ENCODE measurements at regions not wholly inside any gene's neighbourhood (a gene's known extent, or its start where the extent isn't known, plus 50 kb on each side); places are given as distances from the start of the nearest gene placed in this dataset.
"Not testable (repeated sequence)": the region's sequence is repeated elsewhere in the genome, so short reads cannot be mapped to it uniquely, and the experiment has no call there.

DNA sequence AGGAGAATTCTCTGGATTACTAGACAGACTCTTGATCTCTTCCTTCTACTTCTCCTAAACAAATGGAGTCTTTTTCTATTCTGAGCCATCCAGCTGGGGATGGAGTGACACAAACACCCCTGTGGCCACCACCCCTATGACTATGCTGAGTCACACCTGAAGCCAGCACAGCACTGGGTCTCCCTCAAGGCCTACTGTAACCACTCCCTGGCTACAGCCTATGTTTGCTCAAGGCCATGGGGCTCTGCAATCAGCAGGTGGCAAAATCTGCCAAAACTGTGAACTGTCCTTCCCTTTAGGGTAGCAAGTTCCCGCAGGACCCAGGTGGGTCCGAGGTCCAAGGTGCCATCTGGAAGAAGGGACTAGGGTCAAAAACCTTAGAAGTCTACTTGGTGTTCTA lies 132.3 kb downstream of the TINAG start:
- no peak for DNase-seq

DNA sequence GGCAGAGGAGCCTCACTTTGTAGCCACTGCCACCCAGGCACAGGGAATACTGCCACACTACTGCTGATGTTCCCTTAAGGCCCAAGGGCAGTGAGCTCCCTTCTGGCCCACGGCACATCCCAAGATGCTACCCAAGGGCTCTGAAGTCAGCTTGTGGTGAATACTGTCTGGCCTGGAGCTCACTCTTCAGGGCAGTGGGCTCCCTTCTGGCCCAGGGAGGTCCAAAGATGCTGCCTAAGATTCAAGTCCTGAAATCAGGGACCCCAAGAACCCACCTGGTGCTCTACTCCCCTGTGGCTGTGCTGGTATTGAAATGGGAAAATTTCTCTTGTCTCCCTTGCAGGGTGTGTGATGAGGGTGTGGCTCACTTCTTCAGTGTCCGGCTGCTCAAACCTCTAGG lies 132.8 kb downstream of the TINAG start:
- DNase-seq: no peak

DNA sequence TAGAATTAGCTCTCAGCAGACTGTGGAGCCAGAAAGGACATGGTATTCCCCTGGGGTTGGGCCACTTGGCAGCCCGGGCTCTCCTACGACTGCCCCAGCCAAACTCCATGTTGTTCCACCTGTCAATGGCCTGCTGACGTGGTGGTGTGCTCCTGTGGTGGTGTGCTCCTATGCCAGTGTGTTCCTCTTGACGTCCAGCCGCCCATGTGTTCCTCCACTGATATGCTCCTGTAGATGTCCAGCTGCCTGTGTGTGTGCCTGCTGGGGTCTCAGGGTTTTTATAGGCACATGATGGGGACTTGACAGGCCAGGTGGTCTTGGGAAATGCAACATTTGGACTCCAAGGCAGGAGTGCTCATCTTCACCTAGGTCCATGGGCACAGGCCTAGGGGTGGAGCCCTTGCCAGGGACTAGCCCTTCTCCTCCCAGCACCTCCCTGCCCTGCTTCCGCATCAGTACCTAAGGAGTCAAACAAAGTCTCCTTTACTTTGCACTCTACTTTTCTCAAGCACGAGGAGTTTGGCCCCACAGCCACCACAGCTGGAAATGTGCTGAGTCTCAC lies 133.5 kb downstream of the TINAG start:
- no peak for DNase-seq

DNA sequence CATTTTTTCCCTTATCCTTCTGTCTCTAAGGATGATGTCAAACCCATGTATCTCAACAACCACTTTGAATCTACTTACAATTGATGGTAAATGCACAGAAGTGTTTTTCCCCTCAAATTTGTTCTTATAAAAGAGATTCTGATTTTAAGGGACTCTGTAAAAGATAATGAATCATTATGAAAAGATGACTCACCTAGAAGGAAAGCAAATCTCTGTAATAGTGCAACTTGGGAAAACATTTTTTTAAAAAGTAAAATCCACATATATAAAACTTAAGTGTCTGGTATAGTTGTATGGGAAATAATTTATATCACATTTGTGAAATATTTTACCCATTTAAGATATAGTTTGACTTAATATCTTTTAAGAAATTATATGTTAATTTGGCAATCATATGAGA lies 137.0 kb downstream of the TINAG start:
- DNase-seq: no peak

- no peak for DNase-seq
Measured at GRCh38 chr6:54448617-54449016, 140.4 kb downstream of the TINAG start.

DNA sequence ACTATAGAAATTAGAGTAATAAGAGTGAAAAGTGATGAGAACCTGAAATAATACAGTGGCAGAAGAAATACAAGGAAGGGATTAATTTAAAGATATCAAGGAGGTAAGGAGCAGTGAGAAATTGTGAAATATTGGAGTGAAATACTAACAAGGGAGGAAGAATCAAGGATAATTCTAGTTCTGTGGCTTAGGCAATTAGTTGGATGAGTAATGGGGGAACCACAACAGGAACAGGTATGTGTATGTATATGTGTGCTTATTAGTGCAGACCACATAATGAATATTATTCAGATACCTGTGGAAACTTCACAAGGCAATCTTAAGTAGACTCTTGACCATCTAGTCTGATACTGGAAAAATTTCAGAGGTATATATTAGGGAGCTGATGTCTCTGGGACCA lies 143.3 kb downstream of the TINAG start:
- DNase-seq: no peak

DNA sequence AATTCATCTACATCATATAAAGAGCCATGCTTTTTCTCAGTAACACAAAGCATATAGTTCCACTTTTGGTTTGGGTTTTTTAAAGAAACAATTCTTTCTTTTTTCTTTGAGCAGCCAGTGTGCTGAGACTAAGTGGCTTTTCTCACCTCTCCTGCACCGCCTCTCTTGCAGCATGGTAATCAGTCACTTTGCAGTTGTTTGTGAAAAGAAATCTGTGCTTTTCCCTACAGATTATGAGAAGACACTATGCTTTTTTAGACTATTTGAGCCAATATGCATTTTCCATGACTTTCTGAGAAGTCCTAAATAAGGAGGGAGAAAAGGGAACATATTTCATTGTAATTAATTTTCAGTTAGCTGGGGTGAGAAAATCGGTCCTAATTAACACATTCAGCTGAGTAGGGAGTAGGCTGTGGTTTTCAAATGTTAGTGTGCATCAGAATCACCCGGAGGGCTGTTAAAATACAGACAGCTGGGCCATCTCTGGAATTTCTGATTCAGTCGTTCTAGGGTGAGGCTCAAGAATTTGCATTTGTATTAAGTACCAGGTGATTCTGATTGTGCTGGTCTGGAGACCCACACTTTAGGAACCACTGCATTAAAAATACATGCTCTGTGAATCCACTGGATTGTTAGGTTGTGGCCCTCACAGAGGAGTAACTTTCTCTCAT lies 155.2 kb downstream of the TINAG start:
- no peak for DNase-seq

- no peak for DNase-seq
Measured at GRCh38 chr6:54465649-54466300, 157.5 kb downstream of the TINAG start.

DNA sequence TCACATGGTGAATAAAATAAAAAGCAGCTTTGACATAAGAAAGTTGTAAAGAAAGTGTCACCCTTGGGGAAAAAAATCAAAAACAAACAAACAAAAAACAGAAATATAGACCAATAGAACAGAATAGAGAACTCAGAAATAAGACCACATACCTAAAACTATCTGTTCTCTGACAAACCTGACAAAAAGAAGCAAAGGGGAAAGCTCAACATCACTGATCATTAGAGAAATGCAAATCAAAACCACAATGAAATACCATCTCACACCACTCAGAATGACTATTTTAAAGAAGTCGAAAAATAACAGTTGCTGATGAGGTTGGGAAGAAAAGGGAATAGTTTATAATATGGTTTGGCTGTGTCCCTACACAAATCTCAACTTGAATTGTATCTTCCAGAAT lies 159.1 kb downstream of the TINAG start:
- no peak for DNase-seq

GRCh38 chr6:54473328-54473727 lies 165.1 kb downstream of the TINAG start:
- DNase-seq: no peak

DNA sequence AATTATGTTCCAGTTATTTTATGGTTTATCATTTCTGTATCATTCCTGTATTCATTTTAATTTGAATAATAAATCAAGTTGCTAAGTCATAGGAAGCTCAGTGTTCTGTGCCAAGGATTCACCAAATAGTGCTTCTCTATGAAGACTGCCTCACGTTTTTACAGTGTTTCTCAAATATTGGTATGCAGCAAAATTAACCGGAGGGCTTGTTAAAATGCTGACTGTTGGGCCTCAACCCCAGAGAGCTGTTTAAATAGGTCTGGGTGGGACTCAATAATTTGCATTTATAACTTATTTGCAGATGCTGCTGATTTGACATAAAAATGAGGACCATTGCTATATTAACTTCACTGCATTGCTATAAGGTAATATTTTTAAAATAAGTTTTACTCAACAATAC lies 166.7 kb downstream of the TINAG start:
- DNase-seq: no peak

- DNase-seq: no peak
Measured at GRCh38 chr6:54481091-54481490, 172.8 kb downstream of the TINAG start.

DNA sequence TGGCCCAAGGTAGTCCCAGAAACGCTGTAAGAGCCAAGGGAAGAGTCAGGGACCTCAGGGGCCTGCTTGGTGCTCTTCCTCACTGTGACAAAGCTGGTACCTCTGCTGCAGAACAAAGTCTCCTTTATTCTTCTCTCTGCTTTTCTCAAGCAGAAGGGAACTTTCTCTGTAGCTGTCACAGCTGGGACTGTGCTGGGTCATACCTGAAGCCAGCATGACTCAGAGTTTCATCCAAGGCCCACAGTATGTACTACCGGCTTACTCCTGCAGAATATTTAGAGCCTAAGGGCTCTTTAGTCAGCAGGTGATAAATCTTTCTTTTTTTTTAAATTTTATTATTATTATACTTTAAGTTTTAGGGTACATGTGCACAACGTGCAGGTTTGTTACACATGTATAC lies 183.2 kb downstream of the TINAG start:
- DNase-seq: no peak

- DNase-seq: no peak
Measured at GRCh38 chr6:54493138-54493537, 184.9 kb downstream of the TINAG start.

GRCh38 chr6:54503144-54503543 lies 194.9 kb downstream of the TINAG start:
- no peak for DNase-seq

DNA sequence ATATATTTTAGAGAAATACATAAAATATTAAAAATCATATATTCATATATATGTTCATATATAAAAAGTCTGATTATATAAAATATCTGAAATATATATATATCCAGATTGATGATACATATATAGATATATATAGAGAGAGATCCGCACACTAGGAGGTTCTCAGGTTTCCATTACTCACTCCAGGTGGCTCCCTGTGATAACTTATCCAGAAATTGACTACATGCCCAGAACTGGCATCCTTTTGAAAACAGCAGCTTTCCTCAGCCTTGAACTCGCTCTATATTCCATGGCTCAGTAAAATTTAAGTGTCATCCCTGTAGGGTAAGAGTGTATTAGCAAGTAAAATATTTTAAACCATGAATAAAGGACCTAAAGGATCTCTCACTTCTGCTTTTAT lies 206.8 kb downstream of the TINAG start:
- no peak for DNase-seq

DNA sequence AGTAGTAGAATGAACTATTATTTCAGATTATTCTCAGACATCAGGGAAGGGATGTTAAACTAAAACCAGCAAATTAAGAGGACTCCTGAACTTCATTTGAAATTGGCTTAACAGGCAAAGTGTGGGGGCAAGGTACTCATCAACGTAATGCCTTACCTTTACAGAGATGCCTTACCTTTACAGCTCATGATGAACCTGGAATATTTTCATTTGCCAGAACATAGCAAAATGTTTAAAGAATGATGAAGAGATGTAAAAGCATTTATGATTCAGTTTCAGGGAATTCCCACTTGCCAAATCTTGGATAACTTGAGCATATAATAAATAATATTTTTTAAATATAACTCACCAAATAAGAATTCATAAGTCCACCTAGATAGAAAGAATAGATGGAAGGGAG lies 207.5 kb downstream of the TINAG start:
- DNase-seq: no peak

DNA sequence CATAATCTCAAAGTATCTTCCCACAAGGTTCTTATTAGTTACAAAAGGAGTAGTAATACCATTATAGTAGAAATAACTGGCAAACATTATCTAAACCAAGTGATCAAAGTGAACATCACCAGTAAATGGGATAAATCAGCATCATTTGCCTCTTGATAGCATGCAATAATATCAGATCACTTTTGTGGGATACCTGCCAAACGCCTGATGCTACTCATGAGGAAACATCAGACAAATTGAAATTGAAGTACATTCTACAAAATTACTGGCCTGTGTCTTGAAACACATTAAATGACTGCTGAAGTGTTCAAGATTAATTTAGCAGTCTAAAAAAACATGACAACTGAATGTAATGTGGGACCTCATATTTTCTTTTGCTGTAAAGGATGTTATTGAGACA lies 208.1 kb downstream of the TINAG start:
- DNase-seq: no peak

GRCh38 chr6:54519161-54519560 lies 210.9 kb downstream of the TINAG start:
- DNase-seq: no peak

GRCh38 chr6:54525731-54526130 lies 217.5 kb downstream of the TINAG start:
- peak; percentile 22 for DNase-seq

DNA sequence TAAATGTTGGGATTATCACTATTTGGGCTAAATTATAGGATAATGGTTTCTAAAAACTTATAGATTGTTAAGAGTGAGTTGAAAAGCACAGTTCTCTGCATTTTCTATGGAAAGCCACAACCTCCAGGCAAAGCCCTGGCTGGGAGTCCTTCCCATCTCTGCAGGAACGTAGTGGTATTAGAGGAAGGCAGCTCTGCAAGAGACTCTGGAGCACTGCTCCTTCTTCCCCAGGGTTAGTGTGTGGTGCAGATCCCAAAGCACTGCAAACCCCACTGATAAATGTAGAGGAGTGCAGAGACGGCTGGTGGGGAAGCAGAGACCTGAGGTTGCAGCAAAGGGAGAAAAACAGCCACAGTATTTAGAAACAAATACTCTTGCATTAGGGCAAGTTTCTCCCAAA lies 225.3 kb downstream of the TINAG start:
- DNase-seq: no peak

- DNase-seq: no peak
Measured at GRCh38 chr6:54535568-54535967, 227.3 kb downstream of the TINAG start.

GRCh38 chr6:54541541-54541940 lies 233.3 kb downstream of the TINAG start:
- DNase-seq: no peak

DNA sequence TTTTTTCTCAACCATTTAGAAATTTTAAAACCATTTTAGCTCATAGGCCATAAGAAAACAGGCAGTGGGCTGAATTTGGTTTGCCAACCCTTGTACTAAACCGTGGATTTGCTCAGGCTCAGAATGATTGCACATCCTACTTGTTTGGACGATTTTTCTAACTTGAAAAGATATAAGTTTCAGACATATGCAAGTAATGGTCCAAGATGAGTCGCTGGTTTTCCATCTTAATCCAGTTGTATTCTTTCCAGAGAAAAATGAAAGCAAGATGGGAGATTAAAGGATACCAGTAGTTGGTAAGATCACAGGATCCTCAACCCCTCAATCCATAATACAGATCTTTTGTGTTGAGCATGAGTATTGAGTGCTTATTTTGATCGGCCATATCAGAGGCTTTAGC lies 250.9 kb downstream of the TINAG start:
- no peak for DNase-seq

DNA sequence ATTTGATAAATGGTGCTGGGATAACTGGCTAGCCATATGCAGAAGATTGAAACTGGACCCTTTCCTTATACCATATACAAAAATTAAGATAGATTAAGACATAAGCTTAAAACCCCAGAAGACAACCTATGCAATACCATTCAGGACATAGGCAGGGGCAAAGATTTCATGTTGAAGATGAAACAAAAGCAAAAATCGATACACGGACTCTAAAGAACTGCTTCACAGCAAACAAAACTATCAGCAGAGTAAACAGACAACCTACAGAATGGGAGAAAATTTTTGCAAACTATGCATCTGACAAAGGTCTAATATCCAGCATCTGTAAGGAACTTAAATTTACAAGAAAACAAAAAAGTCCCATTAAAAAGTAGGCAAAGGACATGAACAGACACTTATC lies 255.9 kb downstream of the TINAG start:
- not testable (repeated sequence) for DNase-seq
